GM13977 (cell line): ENCODE measurements at regions not wholly inside any gene's neighbourhood (a gene's known extent, or its start where the extent isn't known, plus 50 kb on each side); places are given as distances from the start of the nearest gene placed in this dataset.

Experiments used
- DNase-seq: peaks from one replicate; pipeline ENCODE4 v3.0.0; 2012; ENCODE audit warnings: low spot score
- CTCF ChIP-seq: IDR thresholded peaks from 2 replicates; pipeline ENCODE4 v1.5.1; 2012; ENCODE audit warnings: mild to moderate bottlenecking, control low read depth; ENCODE audit not compliant: insufficient read depth; ENCODE audit errors: extremely low read depth, missing control alignments
- in situ Hi-C: fragments of 300-500 bp; cut with MboI; formaldehyde crosslinking; loops from one replicate; pipeline ENCODE4 v1.12.0; 2022; ENCODE audit warnings: low sequenced_read_pairs, low pct_unique_long_range_greater_than_20kb, mixed read lengths, inconsistent platforms; ENCODE audit not compliant: unreplicated experiment

- in situ Hi-C loops: no loop called here
These were observed 807.8 kb upstream of the CDH2 start for GRCh38 chr18:28984731-28985130.

GRCh38 chr18:28974504-28974903 lies 797.6 kb upstream of the CDH2 start:
- in situ Hi-C loops: no loop called here
- no peak for TF ChIP-seq CTCF
- no peak for DNase-seq

More at GRCh38 chr18:28984731-28985130, 807.8 kb upstream of the CDH2 start:
- no peak for TF ChIP-seq CTCF
- DNase-seq: no peak

GRCh38 chr18:28973324-28973723 lies 796.4 kb upstream of the CDH2 start:
- in situ Hi-C loops: no loop called here
- no peak for DNase-seq
- TF ChIP-seq CTCF: no peak

- no peak for TF ChIP-seq CTCF
- DNase-seq: no peak
- in situ Hi-C loops: no loop called here
These were observed 795.5 kb upstream of the CDH2 start for GRCh38 chr18:28972333-28972907.

GRCh38 chr18:28963481-28963880 lies 786.6 kb upstream of the CDH2 start:
- in situ Hi-C loops: no loop called here
- no peak for DNase-seq
- no peak for TF ChIP-seq CTCF

- peak; percentile 59 for TF ChIP-seq CTCF
- in situ Hi-C loops: no loop called here
- DNase-seq: peak; percentile 3
These were observed 784.8 kb upstream of the CDH2 start for GRCh38 chr18:28961669-28962228.

GRCh38 chr18:28960146-28960545 lies 783.2 kb upstream of the CDH2 start:
- in situ Hi-C loops: no loop called here
- no peak for TF ChIP-seq CTCF
- no peak for DNase-seq
